IMR-90 (cell line): ENCODE measurements at regions not wholly inside any gene's neighbourhood (a gene's known extent, or its start where the extent isn't known, plus 50 kb on each side); places are given as distances from the start of the nearest gene placed in this dataset.

ENCODE experiments used
- BHLHE40 ChIP-seq: fragments of 150-350 bp; IDR thresholded peaks from 2 replicates; pipeline ENCODE4 v1.6.1; 2016; ENCODE audit warnings: mild to moderate bottlenecking, low read depth, low read length
- CTCF ChIP-seq: conservative IDR thresholded peaks from 2 replicates; pipeline ENCODE4 v1.5.1; 2012; ENCODE audit warnings: mild to moderate bottlenecking, low read depth, low read length, improper control_type of control experiment
- MAFK ChIP-seq: IDR thresholded peaks from 2 replicates; pipeline ENCODE4 v1.6.1; 2012; ENCODE audit warnings: low read depth, low read length, improper control_type of control experiment
- MXI1 ChIP-seq: IDR thresholded peaks from 2 replicates; pipeline ENCODE4 v1.6.1; 2012; ENCODE audit warnings: low read depth, mild to moderate bottlenecking, low read length, moderate library complexity, borderline replicate concordance
- POLR2A ChIP-seq: IDR thresholded peaks from 2 replicates; pipeline ENCODE4 v1.6.1; 2012; ENCODE audit warnings: mild to moderate bottlenecking, low read depth, low read length
- RAD21 ChIP-seq: IDR thresholded peaks from 2 replicates; pipeline ENCODE4 v1.6.1; 2012; ENCODE audit warnings: low read length, improper control_type of control experiment
- RFX5 ChIP-seq: IDR thresholded peaks from 2 replicates; pipeline ENCODE4 v1.8.0; 2012; ENCODE audit warnings: low read depth, mild to moderate bottlenecking, low read length, moderate library complexity
- USF2 ChIP-seq: fragments of 150-350 bp; IDR thresholded peaks from 2 replicates; pipeline ENCODE4 v1.6.1; 2017; ENCODE audit warnings: mild to moderate bottlenecking, antibody characterized with exemption, low read length, low read depth

- no peak for TF ChIP-seq POLR2A
- TF ChIP-seq CTCF: no peak
- no peak for TF ChIP-seq RFX5
- no peak for TF ChIP-seq MAFK
- TF ChIP-seq RAD21: no peak
- TF ChIP-seq MXI1: no peak
- no peak for TF ChIP-seq BHLHE40
- no peak for TF ChIP-seq USF2
These were observed 1494.4 kb downstream of the STIM2 start for GRCh38 chr4:28354880-28355656.
